IPS DF 6.9 (cell line): ENCODE measurements at regions not wholly inside any gene's neighbourhood (a gene's known extent, or its start where the extent isn't known, plus 50 kb on each side); places are given as distances from the start of the nearest gene placed in this dataset.
"Not testable (repeated sequence)": the region's sequence is repeated elsewhere in the genome, so short reads cannot be mapped to it uniquely, and the experiment has no call there.

Source experiments
- DNase-seq: peaks from one replicate; pipeline ENCODE4 v3.0.0-alpha.2; 2013; ENCODE audit warnings: low read depth, low spot score
- H3K27ac ChIP-seq: one replicate; pipeline ENCODE4 v1.5.1; 2013; ENCODE audit warnings: low read length, control low read depth
- H3K27me3 ChIP-seq: 2 replicates; pipeline ENCODE4 v1.6.1; 2013; ENCODE audit warnings: mild to moderate bottlenecking, low read length; ENCODE audit not compliant: control insufficient read depth, insufficient read depth
- H3K36me3 ChIP-seq: 2 replicates; pipeline ENCODE4 v1.6.1; 2013; ENCODE audit warnings: low read length; ENCODE audit not compliant: control insufficient read depth, insufficient read depth
- H3K4me1 ChIP-seq: 2 replicates; pipeline ENCODE4 v1.6.1; 2013; ENCODE audit warnings: low read length; ENCODE audit not compliant: control insufficient read depth, insufficient read depth
- H3K4me3 ChIP-seq: 2 replicates; pipeline ENCODE4 v1.5.1; 2013; ENCODE audit warnings: mild to moderate bottlenecking, low read length
- H3K9me3 ChIP-seq: 2 replicates; pipeline ENCODE4 v1.6.1; 2013; ENCODE audit warnings: low read length, inconsistent platforms; ENCODE audit not compliant: control insufficient read depth, insufficient read depth
- WGBS: extraction: QIAGEN DNeasy Blood & Tissue Kit; methylation state at CpG from one replicate; pipeline ENCODE4 v1.1.7; 2013; ENCODE audit warnings: mixed read lengths, missing lambda C conversion rate; ENCODE audit not compliant: insufficient read length, insufficient coverage; 5-methylcytosine and 5-hydroxymethylcytosine counted together

DNA sequence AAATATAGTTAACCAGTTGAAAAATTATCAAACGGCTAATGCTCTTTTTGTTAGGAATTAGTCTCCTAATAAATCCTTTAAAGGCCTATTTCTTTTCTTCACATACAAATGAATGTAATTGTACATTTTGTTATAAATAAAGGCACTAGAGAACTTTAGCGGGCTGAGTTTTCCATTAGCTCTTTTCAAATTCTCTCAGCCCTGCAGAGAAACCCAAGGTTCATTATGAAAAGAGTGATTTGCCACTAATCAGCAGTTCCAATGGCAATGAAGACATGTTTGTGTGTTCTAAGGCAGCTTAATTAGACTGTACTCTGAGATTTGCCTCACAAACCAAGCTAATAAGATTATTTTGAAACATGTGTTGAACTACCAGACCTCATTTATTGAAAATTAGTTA lies 64.6 kb upstream of the P2RY1 start:
- H3K4me3 ChIP-seq, result no peak overlapping the region
- H3K27ac ChIP-seq, result no peak overlapping the region
- DNase-seq, result no peak
- no peaks in the 10 kb centered on the region for H3K9me3 ChIP-seq
- H3K27me3 ChIP-seq, result no peaks in the 10 kb centered on the region
- no peaks in the 10 kb centered on the region for H3K36me3 ChIP-seq
- WGBS, result no CpG with 5 or more reads among the region's 2 CpGs
- H3K4me1 ChIP-seq, result no peaks in the 10 kb centered on the region

DNA sequence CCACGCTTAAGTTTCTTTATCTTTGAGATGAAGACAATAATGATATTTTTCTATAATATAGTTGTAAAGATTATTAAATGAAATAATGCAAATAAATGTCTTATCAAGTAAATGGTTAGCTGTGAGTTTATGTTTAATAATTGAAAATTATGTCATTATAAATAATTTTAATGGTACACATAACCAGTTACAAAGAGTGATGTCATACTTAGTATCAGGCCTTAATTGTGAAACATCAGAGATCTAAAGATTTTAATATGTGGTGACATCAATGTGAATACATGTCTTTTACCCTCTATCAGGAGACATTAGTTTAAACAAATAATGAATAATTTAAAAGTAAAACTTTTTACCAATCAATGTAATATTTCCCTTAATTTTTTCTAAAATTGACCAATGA lies 63.8 kb upstream of the P2RY1 start:
- no peak for DNase-seq
- H3K27ac ChIP-seq, result no peak overlapping the region
- no CpG with 5 or more reads among the region's 1 CpG for WGBS
- H3K4me3 ChIP-seq, result no peak overlapping the region
- H3K9me3 ChIP-seq, result no peaks in the 10 kb centered on the region
- H3K4me1 ChIP-seq, result no peaks in the 10 kb centered on the region
- no peaks in the 10 kb centered on the region for H3K27me3 ChIP-seq
- H3K36me3 ChIP-seq, result no peaks in the 10 kb centered on the region

DNA sequence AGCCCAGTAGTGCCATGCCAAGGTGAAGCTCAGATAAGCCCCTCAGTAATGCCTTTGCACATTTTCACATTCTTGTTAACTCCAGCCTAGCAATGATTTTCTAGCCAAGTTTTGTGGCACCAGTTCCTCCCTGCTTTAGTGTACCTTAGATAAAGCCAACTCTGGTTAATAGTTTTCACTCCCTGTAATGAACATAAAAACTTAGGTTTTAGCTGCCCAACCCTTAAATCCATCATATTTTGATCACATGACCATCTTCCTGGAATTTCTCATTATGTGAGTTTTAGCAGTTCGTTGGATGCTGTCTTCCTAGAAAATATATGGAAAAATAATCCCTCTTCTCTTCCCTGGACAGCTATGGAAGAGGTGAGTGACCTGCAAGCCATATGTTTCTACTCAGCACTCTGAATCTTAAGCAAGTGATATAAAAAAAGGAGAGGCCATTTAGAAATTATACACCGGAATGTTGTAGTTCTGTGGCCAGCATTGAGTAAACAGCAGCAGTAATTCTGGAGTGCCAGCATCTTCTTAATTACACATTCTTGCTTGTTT lies 62.2 kb upstream of the P2RY1 start:
- H3K4me3 ChIP-seq, result no peak overlapping the region
- no peak for DNase-seq
- no peaks in the 10 kb centered on the region for H3K36me3 ChIP-seq
- H3K27ac ChIP-seq, result no peak overlapping the region
- no CpG with 5 or more reads among the region's 2 CpGs for whole genome bisulfite sequencing
- H3K27me3 ChIP-seq, result no peaks in the 10 kb centered on the region
- no peaks in the 10 kb centered on the region for H3K4me1 ChIP-seq
- no peaks in the 10 kb centered on the region for H3K9me3 ChIP-seq

DNA sequence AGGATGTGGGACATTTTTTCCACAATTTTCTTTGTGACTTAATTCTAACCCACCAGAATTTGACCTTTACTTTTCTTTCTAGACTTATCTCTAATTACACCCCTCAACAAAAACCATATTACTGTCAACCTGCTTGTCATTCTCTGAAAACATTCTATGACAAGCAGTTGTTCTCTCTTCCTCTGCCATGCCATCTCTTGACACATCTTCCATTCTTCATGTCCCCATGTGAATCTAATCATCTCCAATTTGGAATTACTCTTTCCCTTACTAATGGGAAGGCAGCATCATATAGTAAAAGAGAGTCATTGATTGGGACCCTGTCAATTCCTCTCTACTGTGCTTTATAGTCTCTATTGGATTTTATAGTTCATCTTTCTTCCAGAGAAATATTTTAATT lies 61.3 kb upstream of the P2RY1 start:
- DNase-seq, result no peak

DNA sequence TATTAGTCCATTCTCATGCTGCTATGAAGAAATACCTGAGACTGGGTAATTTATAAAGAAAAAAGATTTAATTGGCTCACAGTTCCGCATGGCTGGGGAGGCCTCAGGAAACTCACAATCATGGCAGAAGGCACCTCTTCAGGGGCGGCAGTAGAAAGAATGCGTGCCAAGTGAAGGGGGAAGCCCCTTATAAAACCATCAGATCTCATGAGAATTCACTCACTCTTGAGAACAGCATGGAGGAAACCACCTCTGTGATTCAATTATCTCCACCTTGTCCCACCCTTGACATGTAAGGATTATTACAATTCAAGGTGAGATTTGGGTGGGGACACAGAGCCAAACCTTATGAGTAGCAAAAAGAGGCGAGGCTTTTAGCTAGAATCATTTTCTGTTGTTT lies 60.7 kb upstream of the P2RY1 start:
- DNase-seq, H3K4me3 ChIP-seq, H3K36me3 ChIP-seq, H3K9me3 ChIP-seq, H3K27ac ChIP-seq, H3K27me3 ChIP-seq, H3K4me1 ChIP-seq: not testable (repeated sequence)
- no CpG with 5 or more reads among the region's 4 CpGs for WGBS

More for the DNA sequence above, 61.3 kb upstream of the P2RY1 start:
- H3K4me3 ChIP-seq, result no peak overlapping the region
- H3K36me3 ChIP-seq, result no peaks in the 10 kb centered on the region
- no peaks in the 10 kb centered on the region for H3K9me3 ChIP-seq
- H3K4me1 ChIP-seq, result no peaks in the 10 kb centered on the region
- H3K27me3 ChIP-seq, result no peaks in the 10 kb centered on the region
- H3K27ac ChIP-seq, result no peak overlapping the region

DNA sequence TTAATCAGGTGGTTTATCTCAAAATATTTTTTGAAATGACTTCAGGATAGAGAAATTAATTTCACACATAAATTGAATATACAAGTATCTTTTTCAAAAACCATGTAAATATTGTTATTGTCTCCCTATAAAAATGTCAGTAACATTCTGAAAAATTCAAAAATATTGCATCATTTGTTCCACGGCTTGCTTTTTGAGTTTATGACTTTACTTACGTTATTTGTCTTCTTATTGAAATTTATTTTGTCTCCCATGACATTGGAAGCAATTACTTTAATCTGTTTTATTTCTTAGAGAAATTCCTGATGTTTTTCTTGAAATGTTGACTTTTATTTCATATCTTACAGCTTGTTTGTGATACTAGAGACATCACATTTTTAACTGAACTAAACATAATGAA lies 56.9 kb upstream of the P2RY1 start:
- Histone ChIP-seq H3K4me3 (no peak overlapping the region), H3K27ac (no peak overlapping the region), H3K36me3 (no peaks in the 10 kb centered on the region), H3K27me3 (no peaks in the 10 kb centered on the region), H3K9me3 (no peaks in the 10 kb centered on the region), H3K4me1 (no peaks in the 10 kb centered on the region)
- no peak for DNase-seq
- WGBS, result no CpG with 5 or more reads among the region's 2 CpGs

DNA sequence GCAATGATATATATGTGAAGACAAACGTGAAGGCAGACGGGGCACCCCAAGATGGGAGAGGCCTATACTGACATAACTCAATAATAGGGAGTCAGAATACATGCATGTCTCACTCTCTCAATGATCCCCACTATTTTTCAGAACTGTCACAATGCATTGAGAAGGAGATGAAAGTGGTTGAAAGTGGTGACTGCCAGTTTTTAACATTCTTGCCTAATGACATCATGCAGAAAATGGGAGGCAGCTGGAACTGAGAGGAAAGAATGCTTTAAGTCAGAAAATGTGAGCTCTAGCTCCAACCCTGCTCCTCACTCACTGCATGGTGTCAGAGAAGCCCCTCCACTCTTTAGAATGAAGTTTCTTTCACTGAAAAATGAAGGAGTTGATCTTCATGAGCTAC lies 55.3 kb upstream of the P2RY1 start:
- Histone ChIP-seq H3K27ac (no peak overlapping the region), H3K36me3 (no peaks in the 10 kb centered on the region), H3K9me3 (no peaks in the 10 kb centered on the region), H3K4me3 (no peak overlapping the region), H3K27me3 (no peaks in the 10 kb centered on the region), H3K4me1 (no peaks in the 10 kb centered on the region)
- DNase-seq, result peak; percentile 16
- no CpG with 5 or more reads among the region's 2 CpGs for WGBS

DNA sequence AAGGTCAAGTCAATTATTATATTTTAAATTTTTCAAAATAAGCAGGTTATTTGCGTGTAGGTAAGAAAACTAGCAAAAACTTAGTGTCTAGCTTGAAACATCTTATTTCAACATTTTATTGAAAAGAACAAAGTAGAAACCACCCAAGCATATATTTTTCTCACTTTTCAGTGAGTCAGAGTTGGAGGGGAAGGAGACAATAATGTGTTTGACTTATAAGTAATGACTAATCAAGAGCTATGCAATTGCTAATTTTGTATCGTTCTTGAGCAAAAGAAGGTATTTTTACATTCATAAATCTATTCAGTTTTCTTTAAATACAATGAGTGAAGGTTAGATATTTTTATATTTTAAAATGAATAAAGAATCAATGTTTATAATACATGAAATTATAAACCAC lies 54.4 kb upstream of the P2RY1 start:
- Histone ChIP-seq H3K27me3 (no peaks in the 10 kb centered on the region), H3K9me3 (no peaks in the 10 kb centered on the region), H3K4me1 (no peaks in the 10 kb centered on the region), H3K36me3 (no peaks in the 10 kb centered on the region), H3K27ac (no peak overlapping the region), H3K4me3 (no peak overlapping the region)
- WGBS, result no CpG with 5 or more reads among the region's 2 CpGs
- DNase-seq, result no peak

DNA sequence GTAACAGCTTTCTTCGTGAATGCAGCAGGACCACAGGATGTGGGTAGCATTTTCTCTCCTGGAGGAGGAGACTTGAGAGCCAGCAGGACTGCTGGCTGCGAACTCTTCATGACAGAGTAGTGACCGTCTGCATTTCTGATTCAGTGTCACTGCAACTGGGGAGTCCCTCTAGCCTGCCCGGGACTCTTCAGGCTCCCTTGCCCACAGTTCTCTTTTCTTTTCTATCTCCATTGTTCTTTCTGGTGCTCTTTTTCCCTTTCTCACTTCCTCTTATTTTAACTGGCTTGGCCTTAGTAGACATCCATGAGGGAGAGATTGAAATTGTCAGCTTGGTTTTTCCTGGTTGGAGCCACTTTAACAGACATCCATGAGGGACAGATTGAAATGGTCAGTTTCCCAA lies 49.9 kb upstream of the P2RY1 start:
- DNase-seq, result no peak
- no CpG with 5 or more reads among the region's 4 CpGs for WGBS
- H3K27me3 ChIP-seq, result no peaks in the 10 kb centered on the region
- no peaks in the 10 kb centered on the region for H3K4me1 ChIP-seq
- no peaks in the 10 kb centered on the region for H3K36me3 ChIP-seq
- no peak overlapping the region for H3K27ac ChIP-seq
- H3K4me3 ChIP-seq, result no peak overlapping the region
- no peaks in the 10 kb centered on the region for H3K9me3 ChIP-seq
